Lower leg skin (tissue), 4 donors: ENCODE measurements at regions not wholly inside any gene's neighbourhood (a gene's known extent, or its start where the extent isn't known, plus 50 kb on each side); places are given as distances from the start of the nearest gene placed in this dataset.

Experiments
- DNase-seq, 2 donors: peaks; one replicate each; pipeline ENCODE4 v3.0.0-alpha.2; 2019; ENCODE audit warnings: low spot score in 2 of 2
- H3K4me3 ChIP-seq: fragments of 200-600 bp; sonication (generic); 2 replicates; pipeline ENCODE4 v1.5.1; 2017; ENCODE audit warnings: mild to moderate bottlenecking, low read depth; ENCODE audit not compliant: poor library complexity, severe bottlenecking
- POLR2A ChIP-seq, 2 donors: fragments of 450-650 bp; IDR thresholded peaks; one replicate each; pipeline ENCODE4 v1.6.1; 2016 to 2017; ENCODE audit warnings: antibody characterized with exemption in 2 of 2, mild to moderate bottlenecking in 1 of 2, moderate library complexity in 1 of 2
- WGBS, 2 donors: methylation state at CpG; one replicate each; pipeline ENCODE4 v1.1.5; 2018; 5-methylcytosine and 5-hydroxymethylcytosine counted together
- intact Hi-C: fragments of 100-400 bp; cut with DNase I; formaldehyde crosslinking; loops from one replicate; pipeline ENCODE4 v1.15.0; 2023; ENCODE audit warnings: low total_unique reads
- TF ChIP-seq, protein P1 (sequence below), 3 donors: fragments of 450-650 bp; IDR thresholded peaks; one replicate each; pipeline ENCODE4 v1.5.1; 2016; ENCODE audit warnings: antibody characterized with exemption in 3 of 3, mild to moderate bottlenecking in 3 of 3, moderate library complexity in 2 of 3

GRCh38 chr9:87319656-87320055 lies 178.0 kb upstream of the DAPK1 start:
- intact Hi-C loops, result loop anchor here (5.0 kb wide), 1 partner anchor 372 kb away; the partner anchor contains the start of gene GAS1
- TF ChIP-seq POLR2A (IDR thresholded peaks at IDR 0.05), result no peak
- TF ChIP-seq, protein P1, sequence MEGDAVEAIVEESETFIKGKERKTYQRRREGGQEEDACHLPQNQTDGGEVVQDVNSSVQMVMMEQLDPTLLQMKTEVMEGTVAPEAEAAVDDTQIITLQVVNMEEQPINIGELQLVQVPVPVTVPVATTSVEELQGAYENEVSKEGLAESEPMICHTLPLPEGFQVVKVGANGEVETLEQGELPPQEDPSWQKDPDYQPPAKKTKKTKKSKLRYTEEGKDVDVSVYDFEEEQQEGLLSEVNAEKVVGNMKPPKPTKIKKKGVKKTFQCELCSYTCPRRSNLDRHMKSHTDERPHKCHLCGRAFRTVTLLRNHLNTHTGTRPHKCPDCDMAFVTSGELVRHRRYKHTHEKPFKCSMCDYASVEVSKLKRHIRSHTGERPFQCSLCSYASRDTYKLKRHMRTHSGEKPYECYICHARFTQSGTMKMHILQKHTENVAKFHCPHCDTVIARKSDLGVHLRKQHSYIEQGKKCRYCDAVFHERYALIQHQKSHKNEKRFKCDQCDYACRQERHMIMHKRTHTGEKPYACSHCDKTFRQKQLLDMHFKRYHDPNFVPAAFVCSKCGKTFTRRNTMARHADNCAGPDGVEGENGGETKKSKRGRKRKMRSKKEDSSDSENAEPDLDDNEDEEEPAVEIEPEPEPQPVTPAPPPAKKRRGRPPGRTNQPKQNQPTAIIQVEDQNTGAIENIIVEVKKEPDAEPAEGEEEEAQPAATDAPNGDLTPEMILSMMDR (IDR thresholded peaks at IDR 0.05), result no peak
- DNase-seq, result no peak
- no peak overlapping the region for H3K4me3 ChIP-seq

DNA sequence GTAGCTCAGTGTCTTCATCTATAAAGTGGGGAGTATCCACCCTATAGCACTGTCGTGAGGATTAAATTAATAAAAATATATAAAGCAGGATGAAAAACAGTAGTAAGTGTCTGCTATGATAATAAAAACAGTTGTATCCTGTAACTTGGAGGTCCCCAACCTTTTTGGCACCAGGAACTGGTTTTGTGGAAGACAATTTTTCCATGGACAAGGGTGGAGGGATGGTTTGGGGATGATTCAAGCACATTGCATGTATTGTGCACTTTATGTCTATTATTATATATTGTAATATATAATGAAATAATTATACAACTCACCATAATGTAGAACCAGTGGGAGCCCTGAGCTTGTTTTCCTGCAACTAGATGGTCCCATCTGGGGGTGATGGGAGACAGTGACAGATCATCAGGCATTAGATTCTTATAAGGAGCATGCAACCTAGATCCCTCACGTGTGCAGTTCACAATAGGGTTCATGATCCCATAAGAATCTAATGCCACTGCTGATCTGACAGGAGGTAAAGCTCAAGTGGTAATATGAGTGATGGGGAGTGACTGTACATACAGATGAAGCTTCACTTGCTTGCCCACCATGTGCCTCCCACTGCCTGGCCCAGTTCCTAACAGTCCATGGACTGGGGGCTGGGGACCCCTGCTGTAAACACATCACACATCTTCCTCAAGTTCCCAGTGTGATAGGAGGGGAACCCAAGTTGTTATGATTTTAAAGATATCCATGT lies 177.4 kb upstream of the DAPK1 start:
- no peak for DNase-seq
- no peak for TF ChIP-seq POLR2A (IDR thresholded peaks at IDR 0.05)
- TF ChIP-seq, protein P1 (IDR thresholded peaks at IDR 0.05), result no peak
- intact Hi-C loops, result loop anchor here (5.0 kb wide), 1 partner anchor 373 kb away; the partner anchor contains the start of gene GAS1
- 89 to 91% methylated on average over 2 of the region's 2 CpGs for WGBS, 2 donors
- no peak overlapping the region for H3K4me3 ChIP-seq

DNA sequence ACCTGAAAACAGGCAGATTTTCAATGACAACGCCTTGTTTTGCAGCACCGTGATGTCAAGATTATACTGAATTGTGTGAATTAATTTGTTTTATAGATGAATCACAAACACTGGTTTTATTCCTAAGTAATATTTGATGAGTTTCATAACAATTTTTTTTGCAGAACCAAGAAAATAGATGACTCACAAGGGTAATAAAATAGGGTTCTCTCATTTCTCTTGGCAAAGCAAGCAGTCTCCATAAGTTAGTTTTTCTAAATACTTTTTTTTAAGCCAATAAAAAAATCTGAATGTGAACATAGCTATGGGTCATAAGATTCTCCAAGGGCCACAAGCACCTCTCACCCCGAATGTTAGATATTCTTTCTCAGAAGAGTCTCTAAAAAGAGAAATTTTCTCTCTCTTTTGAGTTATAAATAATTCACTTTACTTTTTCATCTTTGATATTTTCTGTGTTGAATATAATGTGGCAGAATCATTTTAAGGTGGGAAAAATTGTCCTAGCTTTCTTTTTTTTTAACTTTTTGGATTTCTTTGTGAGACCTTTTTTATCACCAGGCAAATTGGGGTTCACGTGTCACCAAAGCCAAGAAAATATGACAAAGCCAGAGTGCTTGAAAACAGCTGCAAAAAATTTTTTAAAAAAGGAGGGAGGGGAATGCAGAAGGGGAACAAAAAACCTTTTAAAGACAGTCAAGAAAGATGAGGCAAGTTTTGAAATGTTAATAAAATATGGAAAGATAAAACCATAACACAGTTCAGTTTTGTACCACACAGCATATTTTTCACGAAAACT lies 174.6 kb upstream of the DAPK1 start:
- WGBS, 2 donors, result 45 to 49% methylated on average over 5 of the region's 5 CpGs
- TF ChIP-seq, protein P1 (IDR thresholded peaks at IDR 0.05), result no peak
- TF ChIP-seq POLR2A (IDR thresholded peaks at IDR 0.05), result no peak
- intact Hi-C loops, result loop anchor here (5.0 kb wide), 1 partner anchor 376 kb away; the partner anchor contains the start of gene GAS1

GRCh38 chr9:87323928-87324327 lies 173.7 kb upstream of the DAPK1 start:
- intact Hi-C loops, result loop anchor here (2.0 to 5.0 kb wide), 2 partner anchors 377 to 837 kb away; partner anchors contain the start of gene GAS1
- WGBS, 2 donors, result 75 to 89% methylated on average over 2 of the region's 2 CpGs
- no peak overlapping the region for H3K4me3 ChIP-seq
- no peak for DNase-seq
- no peak for TF ChIP-seq POLR2A (IDR thresholded peaks at IDR 0.05)
- TF ChIP-seq, protein P1 (IDR thresholded peaks at IDR 0.05), result no peak

More for the DNA sequence above, 174.6 kb upstream of the DAPK1 start:
- H3K4me3 ChIP-seq, result no peak overlapping the region
- DNase-seq, result no peak

DNA sequence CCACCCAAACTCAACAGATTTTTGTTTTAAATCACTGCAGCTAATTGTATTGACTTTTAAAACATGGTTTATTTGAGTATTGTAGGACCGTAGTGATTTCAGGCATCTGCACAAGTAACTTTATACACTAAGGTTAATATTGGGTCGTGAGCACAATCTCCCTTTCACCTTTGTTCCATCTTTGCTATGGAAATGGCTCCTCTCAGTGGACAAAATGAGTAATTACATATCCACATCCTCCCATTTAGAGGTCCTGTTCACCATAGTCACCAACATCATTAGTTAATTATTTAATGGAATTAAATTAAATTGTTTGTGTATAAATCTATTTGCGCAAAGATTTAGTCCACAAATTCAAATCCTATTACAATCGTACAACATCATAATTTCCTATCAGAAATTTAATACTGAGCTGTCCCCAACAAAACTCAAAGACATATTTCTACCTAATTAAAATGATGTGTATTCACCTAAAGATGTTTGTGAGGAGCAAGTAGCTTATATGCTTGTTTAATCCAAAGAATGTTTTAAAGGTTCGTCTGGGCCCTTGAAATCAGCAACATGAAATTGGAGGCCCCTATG lies 173.0 kb upstream of the DAPK1 start:
- DNase-seq, result no peak
- intact Hi-C loops, result loop anchor here (2.0 to 5.0 kb wide), 2 partner anchors 377 to 838 kb away; partner anchors contain the start of gene GAS1
- TF ChIP-seq, protein P1 (IDR thresholded peaks at IDR 0.05), result peak in 1 of 3 donors; percentile 49
- no peak for TF ChIP-seq POLR2A (IDR thresholded peaks at IDR 0.05)

More for the DNA sequence above, 173.0 kb upstream of the DAPK1 start:
- no peak overlapping the region for H3K4me3 ChIP-seq
- 3% methylated on average over 5 of the region's 5 CpGs for WGBS, 2 donors
